Ishikawa (cell line): ENCODE measurements at regions not wholly inside any gene's neighbourhood (a gene's known extent, or its start where the extent isn't known, plus 50 kb on each side); places are given as distances from the start of the nearest gene placed in this dataset.

Experiments
- CEBPB ChIP-seq: IDR thresholded peaks from 2 replicates; pipeline ENCODE4 v1.6.1; 2012
- CREB1 ChIP-seq: IDR thresholded peaks from 2 replicates; pipeline ENCODE4 v1.6.1; 2012; ENCODE audit warnings: low read depth
- EGR1 ChIP-seq: IDR thresholded peaks from 2 replicates; pipeline ENCODE4 v1.6.1; 2012
- EP300 ChIP-seq: IDR thresholded peaks from 2 replicates; pipeline ENCODE4 v1.6.1; 2012; ENCODE audit warnings: borderline replicate concordance
- RAD21 ChIP-seq: IDR thresholded peaks from 2 replicates; pipeline ENCODE4 v1.6.1; 2012; ENCODE audit warnings: low read depth
- TAF1 ChIP-seq: IDR thresholded peaks from 2 replicates; pipeline ENCODE4 v1.6.1; 2012; ENCODE audit warnings: low read depth, mild to moderate bottlenecking
- USF1 ChIP-seq: IDR thresholded peaks from 2 replicates; pipeline ENCODE4 v1.6.1; 2012
- YY1 ChIP-seq: IDR thresholded peaks from 2 replicates; pipeline ENCODE4 v1.6.1; 2012; ENCODE audit warnings: low read depth
- TF ChIP-seq, protein P1 (sequence below): IDR thresholded peaks from 2 replicates; pipeline ENCODE4 v1.6.1; 2012; ENCODE audit warnings: low read depth, mild to moderate bottlenecking
- TF ChIP-seq, protein P2 (sequence below): IDR thresholded peaks from 2 replicates; pipeline ENCODE4 v1.6.1; 2012

DNA sequence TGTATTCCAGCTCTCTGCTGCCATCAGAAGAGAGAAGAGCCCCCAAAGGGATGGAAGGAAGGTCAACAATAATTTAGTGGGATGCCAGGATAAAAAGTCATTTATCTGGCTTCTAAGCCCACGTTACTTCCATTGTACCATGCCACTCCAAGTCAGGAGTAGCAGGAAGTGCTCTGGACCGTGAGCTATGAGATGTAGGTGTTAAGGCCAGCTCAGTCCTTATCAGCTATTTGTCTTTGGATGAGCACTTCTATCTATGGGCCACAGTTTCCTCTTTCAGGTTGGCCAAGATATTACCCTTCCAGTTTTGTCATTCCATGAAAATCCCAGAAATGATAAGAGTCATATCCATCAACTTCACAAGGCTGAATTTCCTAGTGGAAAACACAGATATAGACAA is 119.4 kb upstream of the CACUL1 start:
- TF ChIP-seq, protein P1, sequence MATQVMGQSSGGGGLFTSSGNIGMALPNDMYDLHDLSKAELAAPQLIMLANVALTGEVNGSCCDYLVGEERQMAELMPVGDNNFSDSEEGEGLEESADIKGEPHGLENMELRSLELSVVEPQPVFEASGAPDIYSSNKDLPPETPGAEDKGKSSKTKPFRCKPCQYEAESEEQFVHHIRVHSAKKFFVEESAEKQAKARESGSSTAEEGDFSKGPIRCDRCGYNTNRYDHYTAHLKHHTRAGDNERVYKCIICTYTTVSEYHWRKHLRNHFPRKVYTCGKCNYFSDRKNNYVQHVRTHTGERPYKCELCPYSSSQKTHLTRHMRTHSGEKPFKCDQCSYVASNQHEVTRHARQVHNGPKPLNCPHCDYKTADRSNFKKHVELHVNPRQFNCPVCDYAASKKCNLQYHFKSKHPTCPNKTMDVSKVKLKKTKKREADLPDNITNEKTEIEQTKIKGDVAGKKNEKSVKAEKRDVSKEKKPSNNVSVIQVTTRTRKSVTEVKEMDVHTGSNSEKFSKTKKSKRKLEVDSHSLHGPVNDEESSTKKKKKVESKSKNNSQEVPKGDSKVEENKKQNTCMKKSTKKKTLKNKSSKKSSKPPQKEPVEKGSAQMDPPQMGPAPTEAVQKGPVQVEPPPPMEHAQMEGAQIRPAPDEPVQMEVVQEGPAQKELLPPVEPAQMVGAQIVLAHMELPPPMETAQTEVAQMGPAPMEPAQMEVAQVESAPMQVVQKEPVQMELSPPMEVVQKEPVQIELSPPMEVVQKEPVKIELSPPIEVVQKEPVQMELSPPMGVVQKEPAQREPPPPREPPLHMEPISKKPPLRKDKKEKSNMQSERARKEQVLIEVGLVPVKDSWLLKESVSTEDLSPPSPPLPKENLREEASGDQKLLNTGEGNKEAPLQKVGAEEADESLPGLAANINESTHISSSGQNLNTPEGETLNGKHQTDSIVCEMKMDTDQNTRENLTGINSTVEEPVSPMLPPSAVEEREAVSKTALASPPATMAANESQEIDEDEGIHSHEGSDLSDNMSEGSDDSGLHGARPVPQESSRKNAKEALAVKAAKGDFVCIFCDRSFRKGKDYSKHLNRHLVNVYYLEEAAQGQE: no peak
- TF ChIP-seq, protein P2, sequence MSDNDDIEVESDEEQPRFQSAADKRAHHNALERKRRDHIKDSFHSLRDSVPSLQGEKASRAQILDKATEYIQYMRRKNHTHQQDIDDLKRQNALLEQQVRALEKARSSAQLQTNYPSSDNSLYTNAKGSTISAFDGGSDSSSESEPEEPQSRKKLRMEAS: no peak
- no peak for TF ChIP-seq CREB1
- TF ChIP-seq TAF1: no peak
- no peak for TF ChIP-seq USF1
- no peak for TF ChIP-seq CEBPB
- TF ChIP-seq YY1: no peak
- no peak for TF ChIP-seq RAD21
- no peak for TF ChIP-seq EP300
- no peak for TF ChIP-seq EGR1
